ENCODE measurements at regions not wholly inside any gene's neighbourhood (a gene's known extent, or its start where the extent isn't known, plus 50 kb on each side); places are given as distances from the start of the nearest gene placed in this dataset.

- TF ChIP-seq CTCF (IDR thresholded peaks at IDR 0.05) (no peak), EZH2 (IDR thresholded peaks at IDR 0.05) (no peak), EZH2phosphoT487 (IDR thresholded peaks at IDR 0.05) (no peak)
These were observed 150.4 kb upstream of the SATB1 start for GRCh38 chr3:18575573-18575972.

Data from neural progenitor cell (in vitro differentiated cells).